Activated T-helper 17 cell treated with anti-CD3 and anti-CD28 coated beads, Interleukin-2, amount 50 U/mL, for 72 hours (primary cell): ENCODE measurements at regions not wholly inside any gene's neighbourhood (a gene's known extent, or its start where the extent isn't known, plus 50 kb on each side); places are given as distances from the start of the nearest gene placed in this dataset.

Experiments used
- ATAC-seq: fragments of 150-1000 bp; cut with Tn5 transposase; replicated peaks from 2 replicates; pipeline ENCODE4 v1.10.0; 2021; ENCODE audit warnings: mild to moderate bottlenecking, moderate library complexity
- H3K27ac Mint-ChIP-seq: one replicate; pipeline ENCODE4 v1.8.0; 2022; ENCODE audit warnings: mixed read lengths
- H3K27me3 Mint-ChIP-seq: one replicate; pipeline ENCODE4 v1.8.0; 2022; ENCODE audit warnings: mixed read lengths
- H3K36me3 Mint-ChIP-seq: one replicate; pipeline ENCODE4 v1.8.0; 2022; ENCODE audit warnings: low read depth, mild to moderate bottlenecking, mixed read lengths
- H3K4me1 Mint-ChIP-seq: one replicate; pipeline ENCODE4 v1.8.0; 2022; ENCODE audit warnings: mixed read lengths
- H3K4me3 Mint-ChIP-seq: one replicate; pipeline ENCODE4 v1.8.0; 2022; ENCODE audit warnings: mild to moderate bottlenecking, mixed read lengths
- H3K9me3 Mint-ChIP-seq: one replicate; pipeline ENCODE4 v1.8.0; 2022; ENCODE audit warnings: mixed read lengths

- H3K27ac Mint-ChIP-seq: no peak overlapping the region
- no peaks in the 10 kb centered on the region for H3K27me3 Mint-ChIP-seq
- H3K9me3 Mint-ChIP-seq: peaks cover 4% of the 10 kb centered on the region
- H3K4me1 Mint-ChIP-seq: no peaks in the 10 kb centered on the region
- ATAC-seq: no peak
- no peaks in the 10 kb centered on the region for H3K36me3 Mint-ChIP-seq
- no peak overlapping the region for H3K4me3 Mint-ChIP-seq
Observed at GRCh38 chr14:53541411-53541810, 388.3 kb upstream of the DDHD1 start.

DNA sequence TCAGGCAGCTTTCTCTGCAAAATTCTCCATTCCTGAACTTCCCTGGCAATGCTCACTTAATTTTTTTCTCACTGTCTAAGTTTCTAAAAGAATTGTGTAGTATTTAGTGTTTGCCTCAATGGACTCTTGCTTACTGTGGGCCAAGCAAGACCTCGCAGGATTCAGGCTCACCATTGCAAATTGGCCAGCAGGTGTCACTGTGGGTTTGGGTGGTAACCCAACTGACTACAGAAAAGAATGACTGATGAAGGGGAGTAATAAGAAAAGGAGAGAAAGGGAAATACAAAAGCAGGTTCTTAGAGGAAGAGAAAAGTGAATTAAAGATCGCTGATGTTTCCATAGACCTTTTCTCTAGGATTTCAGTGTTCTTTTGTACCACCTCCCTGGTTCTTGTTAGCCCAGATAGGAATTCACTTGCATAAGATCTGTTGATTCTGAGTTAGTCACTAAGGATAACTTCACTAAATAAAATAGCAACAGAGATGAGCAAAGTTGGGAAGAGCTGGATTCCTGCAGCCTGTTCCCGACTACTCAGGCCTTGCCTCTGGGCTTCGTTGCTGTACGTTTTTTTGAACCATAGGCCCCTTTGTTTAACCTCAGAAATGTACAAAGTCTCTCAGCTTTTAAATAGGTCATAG is 386.5 kb upstream of the DDHD1 start:
- Mint-ChIP-seq H3K27ac (no peak overlapping the region), H3K27me3 (no peaks in the 10 kb centered on the region), H3K4me1 (no peaks in the 10 kb centered on the region), H3K4me3 (no peak overlapping the region), H3K9me3 (no peaks in the 10 kb centered on the region), H3K36me3 (no peaks in the 10 kb centered on the region)
- no peak for ATAC-seq

GRCh38 chr14:53538316-53538881 is 385.3 kb upstream of the DDHD1 start:
- H3K27me3 Mint-ChIP-seq: no peaks in the 10 kb centered on the region
- H3K4me3 Mint-ChIP-seq: no peak overlapping the region
- ATAC-seq: no peak
- no peaks in the 10 kb centered on the region for H3K9me3 Mint-ChIP-seq
- no peaks in the 10 kb centered on the region for H3K36me3 Mint-ChIP-seq
- no peaks in the 10 kb centered on the region for H3K4me1 Mint-ChIP-seq
- no peak overlapping the region for H3K27ac Mint-ChIP-seq

GRCh38 chr14:53537422-53538315 is 384.5 kb upstream of the DDHD1 start:
- no peaks in the 10 kb centered on the region for H3K9me3 Mint-ChIP-seq
- H3K27me3 Mint-ChIP-seq: no peaks in the 10 kb centered on the region
- no peak overlapping the region for H3K27ac Mint-ChIP-seq
- no peaks in the 10 kb centered on the region for H3K36me3 Mint-ChIP-seq
- ATAC-seq: no peak
- no peak overlapping the region for H3K4me3 Mint-ChIP-seq
- no peaks in the 10 kb centered on the region for H3K4me1 Mint-ChIP-seq

GRCh38 chr14:53536446-53536845 is 383.3 kb upstream of the DDHD1 start:
- no peaks in the 10 kb centered on the region for H3K27me3 Mint-ChIP-seq
- no peak for ATAC-seq
- no peak overlapping the region for H3K4me3 Mint-ChIP-seq
- H3K27ac Mint-ChIP-seq: no peak overlapping the region
- H3K4me1 Mint-ChIP-seq: no peaks in the 10 kb centered on the region
- no peaks in the 10 kb centered on the region for H3K36me3 Mint-ChIP-seq
- no peaks in the 10 kb centered on the region for H3K9me3 Mint-ChIP-seq

DNA sequence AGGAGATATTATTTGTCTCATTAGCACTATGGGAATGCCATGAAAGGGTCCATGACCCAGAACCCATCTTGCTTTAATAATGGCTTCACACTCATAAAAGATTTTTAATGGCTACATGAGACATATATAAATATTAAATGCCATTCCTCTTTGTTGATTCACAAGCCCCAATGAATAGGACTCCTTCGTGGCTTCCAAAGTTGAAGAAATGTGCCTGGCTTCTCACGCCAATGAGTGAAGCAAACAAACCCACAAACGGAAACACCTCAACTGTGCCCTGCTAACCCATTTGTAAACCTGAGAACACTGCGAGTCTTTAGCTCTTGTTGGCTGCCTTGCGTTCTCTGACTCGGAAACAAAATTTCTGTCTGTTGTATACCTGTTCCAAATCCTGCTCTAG is 381.7 kb upstream of the DDHD1 start:
- Mint-ChIP-seq H3K27ac (no peak overlapping the region), H3K27me3 (no peaks in the 10 kb centered on the region), H3K4me3 (no peak overlapping the region), H3K4me1 (no peaks in the 10 kb centered on the region), H3K9me3 (no peaks in the 10 kb centered on the region), H3K36me3 (no peaks in the 10 kb centered on the region)
- no peak for ATAC-seq

DNA sequence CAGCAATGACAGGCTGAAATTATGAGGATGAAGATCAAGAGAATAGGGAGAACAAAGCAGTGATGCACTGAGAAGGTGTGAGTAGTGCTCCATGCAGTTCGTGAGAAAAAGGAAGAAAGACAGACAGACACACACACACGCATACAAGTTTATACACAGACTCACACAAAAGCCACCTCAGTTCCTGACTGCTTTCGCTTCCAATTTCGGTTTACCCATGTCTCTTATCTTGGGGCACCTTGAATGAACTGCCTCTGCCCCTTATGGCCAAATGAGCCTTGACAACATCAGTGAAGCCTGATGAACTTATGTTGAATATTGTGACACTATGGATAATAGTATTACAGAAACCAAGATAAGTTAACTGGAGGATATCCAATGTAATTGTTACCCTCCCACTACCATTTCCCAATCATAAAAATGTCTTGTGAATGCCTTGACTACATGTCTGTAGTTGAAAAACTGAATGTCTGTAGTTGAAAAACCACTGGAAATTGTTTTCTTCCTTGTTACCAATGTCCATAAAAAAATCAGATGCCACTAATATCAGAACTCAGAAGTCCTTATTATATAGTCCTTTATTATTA is 380.4 kb upstream of the DDHD1 start:
- no peaks in the 10 kb centered on the region for H3K4me1 Mint-ChIP-seq
- H3K36me3 Mint-ChIP-seq: no peaks in the 10 kb centered on the region
- no peaks in the 10 kb centered on the region for H3K9me3 Mint-ChIP-seq
- H3K27me3 Mint-ChIP-seq: no peaks in the 10 kb centered on the region
- H3K4me3 Mint-ChIP-seq: no peak overlapping the region
- no peak overlapping the region for H3K27ac Mint-ChIP-seq
- ATAC-seq: no peak

DNA sequence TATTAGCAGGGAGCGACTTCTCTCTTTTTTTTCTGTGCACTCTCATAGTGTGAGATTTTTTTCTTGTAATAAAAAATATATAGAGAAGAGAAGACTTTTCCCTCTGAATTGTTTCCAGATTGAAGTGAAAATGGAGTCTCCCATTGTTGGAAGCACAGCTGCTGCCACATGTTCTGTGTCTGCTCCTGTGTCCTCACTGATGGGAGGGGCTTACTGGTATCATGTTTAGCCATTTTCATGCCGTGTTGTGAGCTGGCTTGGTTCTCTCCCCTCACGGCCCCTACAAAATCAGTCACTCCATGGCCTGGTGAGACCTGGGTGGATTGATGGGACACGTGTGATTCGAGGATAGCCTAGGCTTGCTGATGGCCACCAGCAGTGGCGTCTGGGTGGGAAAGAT is 379.7 kb upstream of the DDHD1 start:
- no peaks in the 10 kb centered on the region for H3K27me3 Mint-ChIP-seq
- H3K36me3 Mint-ChIP-seq: no peaks in the 10 kb centered on the region
- no peaks in the 10 kb centered on the region for H3K9me3 Mint-ChIP-seq
- no peak for ATAC-seq
- H3K4me3 Mint-ChIP-seq: no peak overlapping the region
- H3K4me1 Mint-ChIP-seq: no peaks in the 10 kb centered on the region
- H3K27ac Mint-ChIP-seq: no peak overlapping the region

DNA sequence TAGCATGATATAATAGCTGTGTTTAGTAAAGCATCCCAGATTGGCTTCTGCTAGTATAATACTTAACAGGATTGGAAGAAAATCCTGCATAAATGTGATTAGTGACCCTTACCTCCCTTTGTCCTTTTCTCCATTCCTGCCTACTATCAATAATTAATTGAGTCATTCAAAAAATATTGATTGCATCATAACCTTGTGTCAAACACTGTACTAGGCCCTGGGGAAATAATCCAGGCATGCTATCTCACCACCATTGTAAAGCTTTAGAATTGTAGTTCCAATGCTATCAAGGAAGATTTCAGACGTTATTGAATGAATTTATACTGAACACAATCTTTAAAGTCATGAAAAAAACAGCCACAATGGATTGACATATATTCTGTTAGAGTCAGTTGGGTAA is 378.6 kb upstream of the DDHD1 start:
- Mint-ChIP-seq H3K4me1 (no peaks in the 10 kb centered on the region), H3K9me3 (no peaks in the 10 kb centered on the region), H3K27ac (no peak overlapping the region), H3K36me3 (no peaks in the 10 kb centered on the region), H3K27me3 (no peaks in the 10 kb centered on the region), H3K4me3 (no peak overlapping the region)
- ATAC-seq: no peak

GRCh38 chr14:53531156-53531555 is 378.0 kb upstream of the DDHD1 start:
- Mint-ChIP-seq H3K36me3 (no peaks in the 10 kb centered on the region), H3K4me3 (no peak overlapping the region), H3K9me3 (no peaks in the 10 kb centered on the region), H3K4me1 (no peaks in the 10 kb centered on the region), H3K27me3 (no peaks in the 10 kb centered on the region), H3K27ac (no peak overlapping the region)
- no peak for ATAC-seq

GRCh38 chr14:53529519-53529918 is 376.4 kb upstream of the DDHD1 start:
- no peak overlapping the region for H3K4me3 Mint-ChIP-seq
- H3K36me3 Mint-ChIP-seq: no peaks in the 10 kb centered on the region
- no peaks in the 10 kb centered on the region for H3K9me3 Mint-ChIP-seq
- H3K4me1 Mint-ChIP-seq: no peaks in the 10 kb centered on the region
- H3K27me3 Mint-ChIP-seq: no peaks in the 10 kb centered on the region
- H3K27ac Mint-ChIP-seq: no peak overlapping the region
- ATAC-seq: no peak

DNA sequence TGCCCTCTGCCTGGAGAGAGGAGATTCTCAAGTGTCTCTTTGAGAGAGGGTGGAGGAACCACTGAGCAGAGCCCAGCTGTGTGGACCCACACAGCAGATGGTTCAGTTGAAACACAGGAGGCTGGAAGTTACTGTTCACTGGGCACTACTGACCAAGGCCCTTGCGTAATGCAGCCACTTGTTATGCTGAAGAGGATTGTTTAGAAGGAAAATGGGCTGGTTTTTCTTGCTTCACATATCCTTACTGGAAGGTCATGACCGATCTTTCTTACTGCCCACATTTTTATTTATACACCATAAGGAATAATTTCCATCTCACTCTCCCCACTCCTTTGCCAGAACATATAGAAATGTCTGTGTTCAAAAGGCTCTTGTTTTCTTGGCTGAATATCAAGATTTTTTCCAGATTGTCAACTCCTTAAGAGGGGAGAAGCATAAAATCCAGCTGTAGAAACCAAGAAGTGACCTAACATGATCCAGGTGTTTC is 375.1 kb upstream of the DDHD1 start:
- no peaks in the 10 kb centered on the region for H3K4me1 Mint-ChIP-seq
- H3K36me3 Mint-ChIP-seq: no peaks in the 10 kb centered on the region
- no peak for ATAC-seq
- no peak overlapping the region for H3K27ac Mint-ChIP-seq
- H3K9me3 Mint-ChIP-seq: no peaks in the 10 kb centered on the region
- no peak overlapping the region for H3K4me3 Mint-ChIP-seq
- H3K27me3 Mint-ChIP-seq: no peaks in the 10 kb centered on the region

GRCh38 chr14:53526200-53526599 is 373.1 kb upstream of the DDHD1 start:
- H3K27ac Mint-ChIP-seq: no peak overlapping the region
- no peaks in the 10 kb centered on the region for H3K27me3 Mint-ChIP-seq
- no peaks in the 10 kb centered on the region for H3K4me1 Mint-ChIP-seq
- H3K36me3 Mint-ChIP-seq: no peaks in the 10 kb centered on the region
- ATAC-seq: no peak
- no peak overlapping the region for H3K4me3 Mint-ChIP-seq
- no peaks in the 10 kb centered on the region for H3K9me3 Mint-ChIP-seq

GRCh38 chr14:53525608-53526007 is 372.5 kb upstream of the DDHD1 start:
- no peaks in the 10 kb centered on the region for H3K36me3 Mint-ChIP-seq
- no peak overlapping the region for H3K27ac Mint-ChIP-seq
- no peaks in the 10 kb centered on the region for H3K9me3 Mint-ChIP-seq
- H3K27me3 Mint-ChIP-seq: no peaks in the 10 kb centered on the region
- H3K4me1 Mint-ChIP-seq: no peaks in the 10 kb centered on the region
- no peak for ATAC-seq
- H3K4me3 Mint-ChIP-seq: no peak overlapping the region

DNA sequence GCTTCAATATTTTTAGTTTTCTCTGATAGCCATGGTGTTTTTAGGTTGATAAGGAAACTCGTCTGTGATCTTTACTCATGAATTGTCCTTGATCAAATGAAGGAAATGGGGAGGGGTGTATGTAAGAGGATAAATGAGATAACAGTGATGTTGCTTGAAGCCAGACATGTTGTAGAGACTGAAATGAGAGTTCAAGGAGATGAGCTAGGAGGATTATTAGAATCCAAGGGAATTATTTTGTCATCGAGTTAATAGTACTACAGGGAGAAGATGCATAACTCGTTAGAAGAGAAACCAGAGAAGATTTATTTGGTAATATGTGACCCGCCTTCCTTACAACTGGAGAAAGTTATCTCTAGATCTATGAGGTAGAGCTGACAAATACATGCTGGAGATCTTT is 371.3 kb upstream of the DDHD1 start:
- no peaks in the 10 kb centered on the region for H3K9me3 Mint-ChIP-seq

More for the DNA sequence above, 371.3 kb upstream of the DDHD1 start:
- Mint-ChIP-seq H3K27me3 (no peaks in the 10 kb centered on the region), H3K36me3 (no peaks in the 10 kb centered on the region), H3K4me3 (no peak overlapping the region), H3K4me1 (no peaks in the 10 kb centered on the region), H3K27ac (no peak overlapping the region)
- ATAC-seq: no peak
